ENCODE measurements at regions not wholly inside any gene's neighbourhood (a gene's known extent, or its start where the extent isn't known, plus 50 kb on each side); places are given as distances from the start of the nearest gene placed in this dataset.

GRCh38 chr5:24749701-24750100, 104.9 kb upstream of the CDH10 start:
- no peak for DNase-seq (ENCODE audit: low read depth)
- TF ChIP-seq CTCF (IDR thresholded peaks at IDR 0.05; ENCODE audit: insufficient read depth, low read depth, low read length, missing control alignments) = no peak
- H3K4me3 ChIP-seq (ENCODE audit: low read depth, low read length) = no peak overlapping the region

GRCh38 chr5:24747327-24747726, 102.5 kb upstream of the CDH10 start:
- H3K4me3 ChIP-seq (ENCODE audit: low read depth, low read length) = no peak overlapping the region
- no peak for TF ChIP-seq CTCF (IDR thresholded peaks at IDR 0.05; ENCODE audit: insufficient read depth, low read depth, low read length, missing control alignments)
- no peak for DNase-seq (ENCODE audit: low read depth)

- no peak overlapping the region for H3K4me3 ChIP-seq (ENCODE audit: low read depth, low read length)
- TF ChIP-seq CTCF (IDR thresholded peaks at IDR 0.05; ENCODE audit: insufficient read depth, low read depth, low read length, missing control alignments) = no peak
- DNase-seq (ENCODE audit: low read depth) = no peak
Measured at GRCh38 chr5:24742334-24742733, 97.6 kb upstream of the CDH10 start.

- no peak overlapping the region for H3K4me3 ChIP-seq (ENCODE audit: low read depth, low read length)
- DNase-seq (ENCODE audit: low read depth) = no peak
- no peak for TF ChIP-seq CTCF (IDR thresholded peaks at IDR 0.05; ENCODE audit: insufficient read depth, low read depth, low read length, missing control alignments)
Measured at GRCh38 chr5:24737163-24737562, 92.4 kb upstream of the CDH10 start.

- no peak for DNase-seq (ENCODE audit: low read depth)
- TF ChIP-seq CTCF (IDR thresholded peaks at IDR 0.05; ENCODE audit: insufficient read depth, low read depth, low read length, missing control alignments) = no peak
- no peak overlapping the region for H3K4me3 ChIP-seq (ENCODE audit: low read depth, low read length)
Measured at GRCh38 chr5:24735284-24735683, 90.5 kb upstream of the CDH10 start.

GRCh38 chr5:24732184-24732583, 87.4 kb upstream of the CDH10 start:
- H3K4me3 ChIP-seq (ENCODE audit: low read depth, low read length) = no peak overlapping the region
- TF ChIP-seq CTCF (IDR thresholded peaks at IDR 0.05; ENCODE audit: insufficient read depth, low read depth, low read length, missing control alignments) = no peak
- DNase-seq (ENCODE audit: low read depth) = no peak

- no peak for TF ChIP-seq CTCF (IDR thresholded peaks at IDR 0.05; ENCODE audit: insufficient read depth, low read depth, low read length, missing control alignments)
- no peak overlapping the region for H3K4me3 ChIP-seq (ENCODE audit: low read depth, low read length)
- no peak for DNase-seq (ENCODE audit: low read depth)
Measured at GRCh38 chr5:24720743-24721142, 76.0 kb upstream of the CDH10 start.
